Breast epithelium (tissue), 4 donors: ENCODE measurements at regions not wholly inside any gene's neighbourhood (a gene's known extent, or its start where the extent isn't known, plus 50 kb on each side); places are given as distances from the start of the nearest gene placed in this dataset.

Experiments used
- DNase-seq, 2 donors: peaks; one replicate each; pipeline ENCODE4 v3.0.0-alpha.2; 2019; ENCODE audit warnings: low spot score in 2 of 2
- H3K27ac ChIP-seq, 2 donors: fragments of 200-600 bp; sonication (generic) in 1 of 2; one replicate each; pipeline ENCODE4 v1.5.1; 2016 to 2019; ENCODE audit warnings: mild to moderate bottlenecking in 1 of 2
- H3K27me3 ChIP-seq, 2 donors: fragments of 200-600 bp; sonication (generic) in 1 of 2; one replicate each; pipeline versions ENCODE4 v1.5.1 to v1.6.0; 2017 to 2019; ENCODE audit warnings: control low read depth in 1 of 2, mild to moderate bottlenecking in 1 of 2
- H3K36me3 ChIP-seq: fragments of 200-600 bp; one replicate; pipeline ENCODE4 v1.5.1; 2019
- H3K4me1 ChIP-seq, 2 donors: fragments of 200-600 bp; sonication (generic); one replicate each; pipeline ENCODE4 v1.5.1; 2016 to 2019; ENCODE audit warnings: control low read depth in 1 of 2
- H3K4me3 ChIP-seq, 3 donors: fragments of 200-600 bp; sonication (generic); 1 replicate in 2 of 3; 2 replicates in 1 of 3; pipeline ENCODE4 v1.5.1; 2016 to 2019; ENCODE audit warnings: mild to moderate bottlenecking in 3 of 3, moderate library complexity in 2 of 3
- H3K9me3 ChIP-seq, 2 donors: fragments of 200-600 bp; sonication (generic) in 1 of 2; one replicate each; pipeline ENCODE4 v1.5.1; 2016 to 2019; ENCODE audit warnings: control low read depth in 1 of 2
- CTCF ChIP-seq, 3 donors: fragments of 450-650 bp; IDR thresholded peaks; one replicate each; pipeline ENCODE4 v1.5.1; 2016 to 2017; ENCODE audit warnings: antibody characterized with exemption in 3 of 3, mild to moderate bottlenecking in 3 of 3, moderate library complexity in 3 of 3
- POLR2A ChIP-seq: fragments of 450-650 bp; IDR thresholded peaks from one replicate; pipeline ENCODE4 v1.6.1; 2016; ENCODE audit warnings: antibody characterized with exemption, mild to moderate bottlenecking, moderate library complexity
- POLR2AphosphoS5 ChIP-seq, 3 donors: sonication (generic); formaldehyde crosslinking; IDR thresholded peaks; one replicate each; pipeline ENCODE4 v1.6.1; 2017; ENCODE audit warnings: antibody characterized with exemption in 3 of 3
- intact Hi-C: fragments of 100-400 bp; cut with DNase I; formaldehyde crosslinking; loops from one replicate; pipeline ENCODE4 v1.15.1; 2023; ENCODE audit warnings: low total_unique reads

GRCh38 chr10:128305601-128306345 lies 179.6 kb upstream of the MKI67 start:
- Histone ChIP-seq H3K4me1 (no peaks in the 10 kb centered on the region), H3K27ac (no peak overlapping the region), H3K36me3 (no peaks in the 10 kb centered on the region), H3K9me3 (peaks cover 0 to 8% of the 10 kb centered on the region in 2 donors), H3K27me3 (peaks cover 0 to 4% of the 10 kb centered on the region in 2 donors), H3K4me3 (no peak overlapping the region)
- no peak for TF ChIP-seq CTCF (IDR thresholded peaks at IDR 0.05)
- TF ChIP-seq POLR2AphosphoS5 (IDR thresholded peaks at IDR 0.05) = no peak
- TF ChIP-seq POLR2A = no peak
- DNase-seq = no peak
- intact Hi-C loops = no loop called here

GRCh38 chr10:128306535-128306934 lies 180.3 kb upstream of the MKI67 start:
- Histone ChIP-seq H3K27me3 (peaks cover 0 to 4% of the 10 kb centered on the region in 2 donors), H3K4me3 (no peak overlapping the region), H3K9me3 (peaks cover 0 to 6% of the 10 kb centered on the region in 2 donors), H3K4me1 (no peaks in the 10 kb centered on the region), H3K27ac (no peak overlapping the region), H3K36me3 (no peaks in the 10 kb centered on the region)
- no peak for DNase-seq
- TF ChIP-seq CTCF (IDR thresholded peaks at IDR 0.05) (no peak), POLR2A (no peak), POLR2AphosphoS5 (IDR thresholded peaks at IDR 0.05) (no peak)
- intact Hi-C loops = no loop called here

GRCh38 chr10:128306966-128307365 lies 180.7 kb upstream of the MKI67 start:
- no peak for DNase-seq
- Histone ChIP-seq H3K27ac (no peak overlapping the region), H3K4me3 (no peak overlapping the region), H3K27me3 (peaks cover 0 to 4% of the 10 kb centered on the region in 2 donors), H3K36me3 (no peaks in the 10 kb centered on the region), H3K9me3 (peaks cover 0 to 2% of the 10 kb centered on the region in 2 donors), H3K4me1 (no peaks in the 10 kb centered on the region)
- intact Hi-C loops = no loop called here
- TF ChIP-seq POLR2A = no peak
- TF ChIP-seq POLR2AphosphoS5 (IDR thresholded peaks at IDR 0.05) = no peak
- no peak for TF ChIP-seq CTCF (IDR thresholded peaks at IDR 0.05)

GRCh38 chr10:128307820-128308219 lies 181.6 kb upstream of the MKI67 start:
- DNase-seq = no peak
- no peaks in the 10 kb centered on the region for H3K36me3 ChIP-seq
- peaks cover 0 to 4% of the 10 kb centered on the region in 2 donors for H3K27me3 ChIP-seq
- H3K4me1 ChIP-seq = no peaks in the 10 kb centered on the region
- H3K27ac ChIP-seq = no peak overlapping the region
- TF ChIP-seq CTCF (IDR thresholded peaks at IDR 0.05) (no peak), POLR2AphosphoS5 (IDR thresholded peaks at IDR 0.05) (no peak), POLR2A (no peak)
- intact Hi-C loops = no loop called here
- no peaks in the 10 kb centered on the region for H3K9me3 ChIP-seq
- no peak overlapping the region for H3K4me3 ChIP-seq

- intact Hi-C loops = no loop called here
- Histone ChIP-seq H3K4me1 (no peaks in the 10 kb centered on the region), H3K27me3 (peaks cover 0 to 6% of the 10 kb centered on the region in 2 donors), H3K4me3 (no peak overlapping the region), H3K36me3 (no peaks in the 10 kb centered on the region), H3K9me3 (no peaks in the 10 kb centered on the region), H3K27ac (no peak overlapping the region)
- TF ChIP-seq CTCF (IDR thresholded peaks at IDR 0.05) (no peak), POLR2A (no peak), POLR2AphosphoS5 (IDR thresholded peaks at IDR 0.05) (no peak)
- no peak for DNase-seq
These were observed 184.9 kb upstream of the MKI67 start for GRCh38 chr10:128310971-128311658.
